Astrocyte (in vitro differentiated cells and primary cell): ENCODE measurements at regions not wholly inside any gene's neighbourhood (a gene's known extent, or its start where the extent isn't known, plus 50 kb on each side); places are given as distances from the start of the nearest gene placed in this dataset.

ENCODE experiments used
- DNase-seq: peaks from one replicate; pipeline ENCODE4 v3.0.0-alpha.2; 2010; ENCODE audit warnings: low read depth
- FAIRE-seq: peaks from 2 replicates; lab custom pipeline; 2011; peaks lifted over from hg19 to GRCh38; lab: Jason Lieb, UNC
- H2AFZ ChIP-seq: 2 replicates; pipeline ENCODE4 v1.6.0; 2012; ENCODE audit warnings: low read depth, low read length, inconsistent platforms
- H3K27ac ChIP-seq: 2 replicates; pipeline ENCODE4 v1.5.1; 2011; ENCODE audit warnings: low read depth, low read length, inconsistent platforms
- H3K27me3 ChIP-seq: 2 replicates; pipeline ENCODE4 v1.6.0; 2011; ENCODE audit warnings: low read length, inconsistent platforms; ENCODE audit not compliant: insufficient read depth
- H3K36me3 ChIP-seq: 2 replicates; pipeline ENCODE4 v1.5.1; 2011; ENCODE audit warnings: low read length, inconsistent platforms; ENCODE audit not compliant: insufficient read depth
- H3K4me1 ChIP-seq: 2 replicates; pipeline ENCODE4 v1.5.1; 2011; ENCODE audit warnings: low read length, inconsistent platforms; ENCODE audit not compliant: insufficient read depth
- H3K4me2 ChIP-seq: 2 replicates; pipeline ENCODE4 v1.6.0; 2012; ENCODE audit warnings: low read length, inconsistent platforms
- H3K4me3 ChIP-seq: 2 replicates; pipeline ENCODE4 v1.5.1; 2011; ENCODE audit warnings: low read depth, mild to moderate bottlenecking, low read length, inconsistent platforms; ENCODE audit not compliant: insufficient read depth
- H3K79me2 ChIP-seq: 2 replicates; pipeline ENCODE4 v1.6.0; 2012; ENCODE audit warnings: mild to moderate bottlenecking, low read length, inconsistent platforms; ENCODE audit not compliant: insufficient read depth
- H3K9ac ChIP-seq: 2 replicates; pipeline ENCODE4 v1.6.0; 2012; ENCODE audit warnings: mild to moderate bottlenecking, low read length, inconsistent platforms
- H3K9me3 ChIP-seq: 2 replicates; pipeline ENCODE4 v1.5.1; 2012; ENCODE audit warnings: low read depth, mild to moderate bottlenecking, low read length, inconsistent platforms; ENCODE audit not compliant: insufficient read depth
- H4K20me1 ChIP-seq: 2 replicates; pipeline ENCODE4 v1.6.0; 2012; ENCODE audit warnings: low read length, inconsistent platforms; ENCODE audit not compliant: insufficient read depth
- H3K27ac Mint-ChIP-seq: one replicate; pipeline ENCODE4 v1.8.0; 2021; ENCODE audit warnings: mild to moderate bottlenecking, mixed read lengths; ENCODE audit not compliant: unreplicated experiment
- H3K27me3 Mint-ChIP-seq: one replicate; pipeline ENCODE4 v1.8.0; 2021; ENCODE audit warnings: low read depth, mixed read lengths; ENCODE audit not compliant: unreplicated experiment
- H3K36me3 Mint-ChIP-seq: one replicate; pipeline ENCODE4 v1.8.0; 2021; ENCODE audit warnings: low read depth, mixed read lengths; ENCODE audit not compliant: unreplicated experiment
- H3K4me1 Mint-ChIP-seq: one replicate; pipeline ENCODE4 v1.8.0; 2021; ENCODE audit warnings: low read depth, mixed read lengths; ENCODE audit not compliant: unreplicated experiment
- H3K4me3 Mint-ChIP-seq: one replicate; pipeline ENCODE4 v1.8.0; 2021; ENCODE audit warnings: mild to moderate bottlenecking, moderate library complexity, mixed read lengths; ENCODE audit not compliant: unreplicated experiment
- H3K9me3 Mint-ChIP-seq: one replicate; pipeline ENCODE4 v1.8.0; 2021; ENCODE audit warnings: mild to moderate bottlenecking, mixed read lengths; ENCODE audit not compliant: unreplicated experiment
- CTCF ChIP-seq: IDR thresholded peaks from 2 replicates; pipeline ENCODE4 v1.5.1; 2011; ENCODE audit warnings: low read depth, mild to moderate bottlenecking, inconsistent platforms, low read length, moderate library complexity; ENCODE audit not compliant: insufficient read depth
- EZH2 ChIP-seq: IDR thresholded peaks from 2 replicates; pipeline ENCODE4 v1.6.1; 2012; ENCODE audit warnings: mild to moderate bottlenecking, low read length, inconsistent platforms; ENCODE audit not compliant: insufficient read depth

GRCh38 chr3:177641206-177641605 is 443.9 kb upstream of the TBL1XR1 start:
- peaks cover 2% of the 10 kb centered on the region for H3K4me1 Mint-ChIP-seq
- H3K9me3 Mint-ChIP-seq: no peaks in the 10 kb centered on the region
- Histone ChIP-seq H3K36me3 (no peaks in the 10 kb centered on the region), H3K4me2 (no peak overlapping the region), H2AFZ (no peak overlapping the region), H4K20me1 (no peaks in the 10 kb centered on the region), H3K79me2 (no peaks in the 10 kb centered on the region), H3K9me3 (no peaks in the 10 kb centered on the region), H3K27me3 (no peaks in the 10 kb centered on the region), H3K4me1 (no peaks in the 10 kb centered on the region), H3K9ac (no peak overlapping the region), H3K27ac (no peak overlapping the region), H3K4me3 (no peak overlapping the region)
- H3K27ac Mint-ChIP-seq: no peak overlapping the region
- no peak overlapping the region for H3K4me3 Mint-ChIP-seq
- H3K36me3 Mint-ChIP-seq: no peaks in the 10 kb centered on the region
- FAIRE-seq: no peak
- no peak for DNase-seq
- H3K27me3 Mint-ChIP-seq: no peaks in the 10 kb centered on the region
- TF ChIP-seq CTCF (no peak), EZH2 (no peak)

GRCh38 chr3:177642042-177642803 is 444.9 kb upstream of the TBL1XR1 start:
- Mint-ChIP-seq H3K4me1 (peaks cover 2% of the 10 kb centered on the region), H3K27me3 (no peaks in the 10 kb centered on the region), H3K36me3 (no peaks in the 10 kb centered on the region), H3K27ac (no peak overlapping the region), H3K4me3 (no peak overlapping the region), H3K9me3 (no peaks in the 10 kb centered on the region)
- TF ChIP-seq EZH2: no peak
- TF ChIP-seq CTCF: no peak
- DNase-seq (no peak), FAIRE-seq (no peak)
- H3K27ac ChIP-seq: no peak overlapping the region
- no peaks in the 10 kb centered on the region for H3K79me2 ChIP-seq
- no peak overlapping the region for H3K4me3 ChIP-seq
- H3K27me3 ChIP-seq: no peaks in the 10 kb centered on the region
- no peaks in the 10 kb centered on the region for H3K9me3 ChIP-seq
- no peak overlapping the region for H3K9ac ChIP-seq
- H4K20me1 ChIP-seq: no peaks in the 10 kb centered on the region
- H3K4me1 ChIP-seq: no peaks in the 10 kb centered on the region
- H3K36me3 ChIP-seq: no peaks in the 10 kb centered on the region
- peak overlapping the region; percentile 62 for H2AFZ ChIP-seq
- H3K4me2 ChIP-seq: no peak overlapping the region

- no peaks in the 10 kb centered on the region for H3K36me3 ChIP-seq
Observed at GRCh38 chr3:177642804-177643125, 445.5 kb upstream of the TBL1XR1 start.

More at GRCh38 chr3:177642804-177643125, 445.5 kb upstream of the TBL1XR1 start:
- Histone ChIP-seq H3K4me2 (no peak overlapping the region), H3K27ac (no peak overlapping the region), H3K27me3 (no peaks in the 10 kb centered on the region), H3K4me1 (no peaks in the 10 kb centered on the region), H4K20me1 (no peaks in the 10 kb centered on the region), H3K9ac (no peak overlapping the region), H3K4me3 (no peak overlapping the region), H3K9me3 (no peaks in the 10 kb centered on the region), H2AFZ (peak overlapping the region; percentile 62), H3K79me2 (no peaks in the 10 kb centered on the region)
- no peak for DNase-seq
- TF ChIP-seq EZH2: no peak
- TF ChIP-seq CTCF: no peak
- no peaks in the 10 kb centered on the region for H3K9me3 Mint-ChIP-seq
- FAIRE-seq: no peak
- H3K4me1 Mint-ChIP-seq: peaks cover 2% of the 10 kb centered on the region
- no peaks in the 10 kb centered on the region for H3K36me3 Mint-ChIP-seq
- no peaks in the 10 kb centered on the region for H3K27me3 Mint-ChIP-seq
- H3K4me3 Mint-ChIP-seq: no peak overlapping the region
- no peak overlapping the region for H3K27ac Mint-ChIP-seq
